Activated CD4-positive, alpha-beta T cell treated with anti-CD3 and anti-CD28 coated beads for 1 hour (primary cell): ENCODE measurements at regions not wholly inside any gene's neighbourhood (a gene's known extent, or its start where the extent isn't known, plus 50 kb on each side); places are given as distances from the start of the nearest gene placed in this dataset.

Experiments
- DNase-seq: peaks from one replicate; pipeline ENCODE4 v3.0.0-alpha.2; 2020

DNA sequence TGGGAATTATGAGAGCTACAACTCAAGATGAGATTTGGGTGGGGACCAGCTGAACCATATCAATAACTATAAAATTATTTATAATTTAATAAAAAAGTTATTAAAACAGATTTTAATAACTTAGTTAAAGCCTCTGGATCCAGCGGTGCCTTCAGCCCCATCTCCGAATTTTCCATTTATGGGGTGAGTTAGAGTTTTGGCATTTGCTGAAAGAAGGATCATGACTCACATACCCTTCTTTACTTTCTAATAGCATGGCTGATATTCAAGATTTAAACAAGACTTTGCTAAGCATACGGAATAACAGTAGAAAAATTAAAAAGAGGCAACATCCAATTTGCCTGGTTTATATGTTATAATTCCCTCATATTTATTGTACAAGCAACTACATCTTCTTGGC lies 94.5 kb downstream of the RDH14 start:
- no peak for DNase-seq

DNA sequence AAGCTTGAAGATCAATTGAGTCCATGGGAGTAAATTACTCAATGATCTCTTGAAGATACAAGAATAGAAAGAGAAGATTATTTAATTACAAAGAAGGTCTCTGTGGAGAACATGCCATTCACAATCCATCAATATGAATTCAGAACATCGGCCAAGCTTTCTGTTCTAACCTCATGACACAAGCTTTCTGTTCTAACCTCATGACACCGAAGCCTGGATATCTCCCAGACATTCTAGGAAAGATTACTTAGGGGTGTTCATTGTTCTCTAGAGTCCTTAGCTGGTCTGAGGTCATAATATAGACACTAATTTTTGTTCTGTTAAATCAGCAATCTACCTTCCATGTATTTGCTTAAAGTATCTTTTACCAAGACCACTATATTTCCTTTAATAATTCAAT lies 95.5 kb downstream of the RDH14 start:
- DNase-seq = no peak

DNA sequence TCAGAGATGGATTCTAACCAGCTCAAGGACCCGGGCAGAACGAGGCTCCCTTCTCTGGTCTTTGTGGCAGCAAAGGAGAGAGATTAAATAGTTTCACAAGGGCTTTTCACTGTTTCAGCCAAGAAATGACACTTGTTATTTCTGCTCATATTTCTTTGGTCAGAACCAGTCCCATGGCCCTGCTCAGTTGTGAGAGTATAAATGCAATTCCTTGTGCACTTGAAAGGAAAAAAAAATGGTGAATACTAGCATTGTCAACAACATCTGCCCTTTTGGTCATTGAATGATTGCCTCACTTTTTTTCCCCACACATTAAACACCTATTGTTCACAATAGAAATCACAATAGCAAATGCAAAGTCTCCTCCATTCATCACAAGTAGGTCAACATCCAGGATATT lies 104.4 kb downstream of the RDH14 start:
- no peak for DNase-seq

DNA sequence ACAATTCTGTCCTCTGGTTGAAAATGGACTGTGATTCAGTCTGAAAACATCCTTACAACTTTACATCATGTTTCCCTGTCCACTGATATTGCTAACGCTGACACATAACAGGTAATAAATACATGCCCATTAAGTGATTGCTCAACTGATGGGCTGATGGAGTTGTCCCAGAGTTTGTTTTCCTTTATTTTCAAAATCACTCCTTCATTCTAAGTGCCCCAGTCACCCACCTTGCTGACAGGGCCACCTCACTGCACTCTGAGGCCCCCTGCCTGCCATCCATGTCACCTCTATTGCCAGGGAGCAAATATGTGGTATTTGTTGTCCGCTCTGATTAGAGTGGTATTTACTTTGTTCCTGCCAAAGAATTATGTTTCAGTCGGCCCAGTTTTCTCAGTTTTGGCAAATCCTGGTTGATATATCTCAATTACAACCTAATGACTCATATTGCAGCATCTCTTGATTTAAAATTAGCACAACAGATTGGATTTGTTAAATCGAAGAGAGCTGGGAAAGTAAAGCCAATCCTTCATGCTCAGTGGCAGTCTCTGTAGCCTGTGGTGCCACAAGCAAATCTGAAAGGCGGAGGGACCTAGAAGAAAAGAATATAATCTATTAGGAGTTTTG lies 105.1 kb downstream of the RDH14 start:
- no peak for DNase-seq

DNA sequence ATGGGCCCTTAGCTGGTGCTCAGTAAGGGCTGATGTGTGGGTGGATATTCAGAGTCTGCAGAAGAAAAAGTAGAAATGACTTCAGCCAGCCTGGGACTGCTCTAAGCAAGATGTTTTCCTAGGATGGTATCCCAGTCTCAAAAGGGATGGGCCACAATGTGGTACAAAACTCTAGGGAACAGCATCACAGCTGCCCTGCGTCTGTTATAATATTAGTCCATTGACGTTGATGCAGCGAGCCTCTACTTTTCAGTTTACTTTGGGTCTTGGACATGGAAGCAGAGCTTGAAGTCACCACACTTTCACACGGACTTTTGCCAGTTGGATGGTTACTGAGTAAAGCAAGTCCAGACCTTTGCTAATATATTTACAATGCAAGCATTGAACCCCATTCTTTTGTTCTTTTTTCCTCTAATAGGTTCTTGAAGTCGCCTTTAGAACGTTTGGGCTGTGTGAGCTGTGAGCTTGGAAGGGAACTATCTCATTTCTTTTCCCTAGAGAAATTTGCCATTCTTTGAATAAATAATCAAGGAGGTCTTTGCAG lies 105.7 kb downstream of the RDH14 start:
- DNase-seq = no peak

DNA sequence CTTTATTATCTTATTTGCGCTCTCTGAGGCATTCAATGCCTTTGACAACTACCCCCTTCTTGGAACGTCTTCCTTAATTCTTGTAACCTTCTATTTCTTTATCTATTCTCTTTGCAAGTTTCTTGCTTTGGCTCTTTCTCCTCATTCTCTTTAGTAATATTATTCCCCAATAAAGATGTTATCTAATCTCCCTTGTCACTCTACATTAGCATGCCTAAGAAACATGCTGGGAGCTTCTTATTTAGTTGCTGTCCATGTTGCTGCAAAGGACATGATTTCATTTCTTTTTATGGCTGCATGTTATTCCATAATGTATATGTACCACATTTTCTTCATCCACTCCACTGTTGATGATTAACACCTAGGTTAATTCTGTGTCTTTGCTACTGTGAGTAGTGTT lies 113.7 kb downstream of the RDH14 start:
- DNase-seq = no peak

DNA sequence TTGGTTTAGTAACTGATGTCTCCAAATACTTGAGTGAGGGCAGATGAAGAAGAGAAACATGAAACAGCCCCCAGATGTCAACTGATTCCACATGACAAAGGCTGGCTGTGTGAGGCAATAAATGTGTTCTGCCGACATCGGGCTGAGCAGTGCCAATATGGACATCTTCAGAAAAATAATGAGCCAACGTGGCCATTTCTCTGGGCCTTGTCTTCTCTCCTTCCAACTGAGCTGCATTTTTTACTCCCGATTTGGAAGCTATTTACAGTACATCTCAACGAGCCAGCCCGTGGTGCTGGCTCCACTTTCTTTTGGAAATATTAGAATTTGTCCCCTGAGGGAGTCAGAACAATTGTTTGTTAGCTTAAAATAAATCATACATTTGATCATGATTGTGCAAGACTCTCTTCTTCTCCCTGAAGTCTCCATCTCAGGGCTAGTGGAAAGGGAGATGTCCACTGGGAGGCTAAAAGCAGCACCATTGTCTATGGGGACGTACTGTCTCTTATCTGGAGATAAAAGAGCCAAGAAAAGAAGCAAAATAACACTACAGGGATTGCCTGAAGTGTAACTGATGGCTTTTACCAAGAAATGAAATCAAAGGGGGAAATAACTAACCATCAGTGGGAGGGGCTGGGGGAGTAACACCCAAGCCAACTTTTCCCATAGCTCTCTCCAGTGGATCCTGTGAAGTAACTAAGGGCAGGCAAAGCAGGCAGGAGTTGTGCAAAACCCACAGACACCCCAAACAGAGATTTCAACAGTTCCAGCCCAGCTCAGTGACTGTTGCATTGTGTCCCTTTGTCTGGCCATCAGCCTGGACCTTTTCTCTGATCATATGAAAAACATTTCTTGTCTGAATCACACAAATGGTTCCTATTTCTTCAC lies 114.8 kb downstream of the RDH14 start:
- no peak for DNase-seq

DNA sequence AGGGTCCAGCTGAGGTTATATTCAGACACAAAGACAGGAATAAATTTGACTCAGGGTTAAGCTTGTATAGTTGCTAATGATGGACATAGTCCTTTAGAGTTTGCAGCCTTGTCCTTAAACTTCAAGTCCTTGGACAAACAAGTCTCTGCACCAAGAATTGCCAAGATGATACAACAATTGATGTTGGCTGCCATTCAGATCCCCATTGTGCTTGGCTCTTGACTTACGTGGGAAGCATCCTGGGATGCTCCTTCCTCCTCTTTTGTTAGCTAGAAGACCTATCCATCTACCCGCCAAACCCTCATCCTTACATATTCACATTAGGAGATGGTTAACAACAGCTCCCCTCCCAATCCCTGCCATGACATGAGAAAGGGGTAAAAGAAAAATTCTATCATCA lies 115.6 kb downstream of the RDH14 start:
- no peak for DNase-seq

DNA sequence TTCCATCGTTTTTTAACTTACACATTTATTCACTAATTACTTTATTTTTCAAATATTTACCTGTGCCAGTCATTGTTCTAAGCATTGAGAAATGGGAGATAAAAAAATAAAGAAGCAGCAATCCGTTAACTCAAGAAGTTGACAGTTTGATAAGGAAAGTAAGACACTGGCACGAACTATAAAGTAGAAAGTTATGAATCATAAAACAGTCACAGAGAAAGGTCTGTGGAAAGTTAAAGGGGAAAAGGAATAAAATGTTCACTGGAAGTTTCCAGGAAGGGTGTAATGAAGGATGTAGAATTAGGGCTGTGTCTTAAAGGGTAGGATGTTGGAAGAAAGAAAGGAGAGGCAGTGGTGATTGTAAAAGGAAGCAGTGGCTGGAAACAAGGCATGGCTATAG lies 118.9 kb downstream of the RDH14 start:
- DNase-seq = no peak

DNA sequence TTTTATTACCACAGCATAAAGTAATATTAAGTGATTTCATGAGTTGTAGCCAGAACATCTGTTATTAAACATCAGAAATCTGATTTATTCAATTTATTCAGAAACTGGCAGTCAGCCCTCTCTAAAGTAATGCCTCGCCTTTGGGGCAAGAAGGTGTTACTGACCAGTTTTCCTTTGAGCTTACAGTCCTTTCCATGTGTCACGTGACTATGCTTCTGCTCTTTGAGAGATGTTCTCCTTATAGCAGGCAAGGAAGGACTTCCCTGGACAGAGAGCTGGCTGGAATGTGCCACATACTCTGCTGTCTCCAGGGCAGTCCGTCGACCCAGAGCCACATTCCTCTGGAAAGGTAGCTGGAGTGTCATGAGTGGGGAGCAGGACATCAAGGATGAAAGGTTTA lies 119.7 kb downstream of the RDH14 start:
- DNase-seq = no peak

DNA sequence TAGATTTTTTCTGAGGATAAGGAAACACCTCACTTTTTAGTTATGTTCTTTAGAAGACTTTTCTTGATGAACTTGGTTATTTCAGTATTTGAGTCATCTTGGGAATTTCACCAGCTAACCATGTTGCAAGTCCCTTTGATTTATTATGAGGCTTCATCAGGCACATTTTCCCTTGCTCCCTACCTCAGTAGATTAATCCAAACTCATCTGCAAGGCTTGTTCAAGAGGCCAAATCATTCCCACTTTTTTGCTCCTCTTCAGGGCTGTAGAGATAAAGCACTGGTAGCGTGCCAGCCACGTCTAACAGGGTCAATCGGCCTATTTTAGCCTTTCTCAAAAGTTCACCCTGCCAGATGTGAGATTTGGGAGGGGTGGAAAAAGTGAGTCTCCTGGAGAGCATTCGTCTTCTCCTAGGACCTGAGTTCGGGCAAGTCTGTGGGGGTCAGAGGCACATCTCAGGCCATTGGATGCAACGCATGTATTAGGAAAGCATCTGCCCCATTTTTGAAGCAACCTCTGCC lies 120.3 kb downstream of the RDH14 start:
- DNase-seq = no peak

DNA sequence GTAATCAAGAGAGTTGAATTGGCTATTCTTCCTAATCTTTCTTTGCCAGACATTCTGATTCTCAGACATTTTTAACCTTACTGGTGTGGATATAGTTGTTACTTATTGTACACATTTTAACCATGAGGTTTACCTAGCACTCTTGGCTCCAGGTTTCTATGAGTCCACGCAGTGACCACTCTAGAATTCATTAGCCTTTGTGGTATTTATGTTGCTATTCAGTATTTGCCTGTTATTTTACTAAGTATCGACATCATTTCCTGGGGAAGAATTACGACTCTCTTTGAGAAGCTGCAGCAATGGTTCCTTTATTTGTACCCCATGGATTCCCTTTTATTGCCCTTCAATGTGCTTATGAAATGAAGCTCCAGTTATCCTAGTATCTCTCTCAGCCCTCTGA lies 120.7 kb downstream of the RDH14 start:
- DNase-seq = no peak

DNA sequence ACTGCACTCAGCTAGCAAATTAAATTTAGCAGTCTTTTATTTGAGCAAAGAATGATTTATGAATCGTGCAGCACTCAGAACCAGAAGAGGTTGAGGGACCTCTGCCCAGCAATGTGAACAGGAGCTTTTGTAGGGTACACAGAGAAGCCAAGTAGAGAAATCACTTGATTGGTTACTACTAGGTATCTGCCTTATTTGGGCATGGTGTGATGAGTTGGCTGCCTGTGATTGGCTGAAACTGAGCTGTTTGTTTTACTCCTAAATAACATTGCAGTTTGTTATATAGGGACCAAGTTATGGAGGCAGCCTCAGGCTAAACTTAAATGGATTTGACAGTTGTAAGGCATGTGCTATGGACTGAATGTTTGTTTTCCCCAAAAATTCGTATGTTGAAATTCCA lies 122.5 kb downstream of the RDH14 start:
- DNase-seq = no peak

DNA sequence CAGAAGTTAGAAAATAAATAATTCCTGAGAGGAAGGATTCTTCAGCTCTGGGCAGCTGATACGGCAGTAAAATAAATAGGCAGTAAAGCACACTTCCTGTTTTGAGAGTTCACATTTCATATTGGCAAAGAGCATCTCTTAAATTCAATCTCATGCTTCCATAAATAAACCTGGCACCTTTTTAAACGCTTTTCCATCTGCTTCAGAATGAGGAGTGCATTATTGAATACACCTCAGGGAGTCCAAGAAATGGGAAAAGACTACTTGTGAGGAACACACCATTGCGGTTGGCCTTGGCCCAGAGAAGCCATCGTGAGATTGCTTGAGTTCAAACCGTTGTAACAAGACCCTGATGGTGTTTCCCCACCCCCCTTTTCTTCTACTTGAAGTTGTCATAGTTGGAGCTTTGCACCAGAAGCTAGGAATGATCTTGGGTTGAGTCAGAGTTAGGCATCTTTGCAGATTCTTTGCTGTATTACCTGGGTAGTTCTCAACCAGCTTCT lies 123.9 kb downstream of the RDH14 start:
- no peak for DNase-seq

DNA sequence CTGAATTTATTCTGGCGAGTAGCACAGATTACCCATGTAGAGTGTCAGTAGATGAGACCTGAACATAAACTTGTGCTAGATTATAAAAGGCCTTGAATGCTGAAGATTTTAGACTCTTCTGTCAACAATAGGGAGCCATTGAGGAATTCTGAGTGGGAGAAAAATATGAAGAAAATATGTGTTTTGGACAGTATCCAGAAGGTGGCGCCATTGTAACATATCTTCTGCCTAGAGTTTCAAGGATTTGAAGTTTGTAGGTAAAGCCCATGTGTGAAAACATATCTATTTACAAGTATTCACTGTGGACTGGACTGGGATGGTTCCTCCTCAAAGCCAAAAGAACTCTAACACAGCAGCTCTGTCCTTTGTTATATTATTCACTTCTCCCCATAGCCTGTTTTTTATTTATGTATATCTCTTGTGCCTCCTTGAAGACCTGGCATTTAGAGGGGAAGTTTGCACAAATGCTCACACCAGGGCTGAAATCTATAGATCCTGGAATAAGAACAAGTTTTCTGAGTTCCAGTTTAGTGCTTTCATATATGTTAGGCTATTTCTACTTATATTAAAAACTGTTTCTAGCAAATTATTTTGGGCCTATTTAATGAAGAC lies 124.9 kb downstream of the RDH14 start:
- no peak for DNase-seq

DNA sequence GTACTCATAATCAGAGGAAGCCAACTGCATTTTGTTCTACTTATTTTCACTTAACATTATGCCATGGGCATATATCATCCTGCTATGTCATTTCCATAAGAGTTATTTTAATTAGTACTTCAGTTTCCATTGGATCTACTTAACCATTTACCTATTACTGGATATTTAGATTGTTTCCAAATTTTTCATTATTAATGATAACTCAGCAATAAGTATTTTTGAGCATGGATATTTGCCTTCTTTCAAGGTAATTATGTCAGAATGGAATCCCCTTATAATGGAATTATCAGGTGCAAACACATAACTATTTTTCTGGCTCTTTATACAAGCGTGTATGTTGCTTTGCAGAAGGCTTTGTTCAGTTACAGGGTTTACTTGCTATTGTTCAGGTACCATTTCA lies 126.6 kb downstream of the RDH14 start:
- no peak for DNase-seq

DNA sequence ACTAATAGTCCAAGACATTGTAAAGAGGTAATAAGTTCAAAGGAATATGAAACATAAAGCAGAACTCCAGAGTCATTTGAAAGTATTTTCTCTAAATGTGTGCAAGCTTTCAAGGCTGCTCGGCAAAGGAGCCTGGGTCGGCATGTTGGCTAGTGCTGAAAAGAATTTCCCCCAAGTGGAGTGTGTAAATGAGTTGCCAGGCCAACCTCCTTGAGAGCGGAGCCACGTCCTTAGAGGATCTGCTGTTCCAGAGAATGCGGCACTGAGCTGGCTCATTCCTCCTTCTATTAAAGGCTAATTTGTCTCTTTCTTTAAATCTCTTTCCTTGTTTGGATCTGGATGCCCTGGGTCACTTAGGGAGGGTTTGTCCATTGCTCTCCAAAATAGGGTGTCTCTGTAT lies 127.5 kb downstream of the RDH14 start:
- no peak for DNase-seq

DNA sequence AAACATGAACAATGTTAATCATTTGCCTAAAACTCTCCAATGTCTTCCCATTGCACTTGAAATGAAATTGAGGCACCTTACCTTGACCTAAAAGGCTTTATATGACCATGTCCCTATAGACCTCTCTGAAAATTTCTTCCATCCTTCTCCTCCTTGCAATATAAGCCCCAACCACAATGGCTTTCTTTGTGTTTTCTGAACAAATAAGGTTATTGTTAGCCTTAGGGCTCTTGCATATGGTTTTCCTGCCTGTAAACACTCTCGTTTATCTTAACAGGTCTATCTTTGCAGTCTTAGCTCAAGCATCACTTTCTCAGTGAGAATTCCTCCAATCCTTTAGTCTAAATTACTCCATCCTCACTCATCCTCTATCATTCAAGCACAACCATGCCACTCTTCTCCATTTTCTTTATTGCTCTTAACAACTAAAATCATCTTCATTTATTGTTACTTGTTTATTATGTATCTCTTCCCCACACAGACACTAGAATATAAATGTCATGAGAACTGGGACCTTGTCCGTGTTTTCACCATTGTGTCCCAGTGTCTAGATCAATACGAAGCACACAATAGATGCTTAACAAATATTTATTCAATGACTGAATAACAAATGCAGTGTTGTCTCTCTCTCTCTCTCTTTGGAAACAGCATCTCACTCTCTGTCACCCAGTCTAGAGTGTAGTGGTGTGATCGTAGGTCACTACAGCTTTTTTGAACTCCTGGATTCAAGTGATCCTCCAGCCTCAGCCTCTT lies 129.3 kb downstream of the RDH14 start:
- DNase-seq = no peak

DNA sequence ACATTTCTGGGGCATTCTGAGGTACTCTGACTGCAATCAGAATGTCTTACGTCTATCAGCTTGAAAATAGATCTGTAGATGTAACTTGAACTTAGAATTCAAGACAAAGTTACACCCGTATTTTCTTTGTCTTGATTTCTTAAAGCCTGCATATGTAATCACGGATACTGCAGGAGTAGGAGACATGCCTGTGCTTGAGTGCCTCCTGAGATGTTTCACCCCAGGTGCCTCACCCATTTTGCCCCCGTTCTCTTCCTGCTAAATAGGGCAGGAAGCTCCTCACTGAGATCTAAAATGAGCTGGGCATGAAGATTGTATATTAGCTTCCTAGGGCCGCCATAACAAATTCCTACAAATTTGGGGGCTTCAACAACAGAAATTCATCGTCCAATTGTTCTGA lies 131.9 kb downstream of the RDH14 start:
- no peak for DNase-seq

DNA sequence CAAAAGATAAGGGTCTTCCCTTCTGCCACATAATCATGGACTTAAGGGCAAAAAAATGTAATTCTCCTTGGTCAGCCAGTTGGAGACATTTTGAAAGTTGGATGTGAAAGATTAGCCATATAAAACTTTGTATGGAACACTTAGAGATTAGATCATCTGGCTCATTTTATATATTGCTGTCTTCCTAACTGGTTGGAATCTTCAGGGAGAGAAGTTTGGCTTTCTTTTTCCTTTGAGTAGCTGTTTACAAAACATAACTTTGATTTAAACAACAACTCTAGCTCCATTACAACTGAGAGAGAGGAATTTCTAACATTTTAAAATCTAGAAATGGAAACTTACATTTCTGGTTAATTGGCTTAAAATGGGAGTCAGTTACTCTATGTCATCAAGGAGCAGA lies 132.7 kb downstream of the RDH14 start:
- DNase-seq = no peak

DNA sequence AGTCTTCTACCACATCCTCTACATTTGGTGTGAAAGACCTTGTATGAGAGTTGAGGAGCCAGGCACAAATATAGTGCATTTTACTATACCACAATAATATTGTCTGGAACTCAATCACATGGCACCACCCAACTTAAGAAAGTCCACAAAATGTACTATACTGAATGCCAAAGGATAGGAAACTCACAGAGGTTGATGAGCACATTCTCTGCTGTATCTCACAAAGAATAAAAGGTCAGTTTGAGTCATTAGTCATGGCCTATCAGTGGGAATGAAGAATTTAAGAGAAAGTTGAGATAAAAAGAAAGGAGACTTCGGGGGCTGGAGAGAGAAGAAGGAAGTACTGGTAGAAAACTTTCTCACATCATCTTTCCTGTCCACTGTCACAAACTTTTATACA lies 134.3 kb downstream of the RDH14 start:
- DNase-seq = no peak

DNA sequence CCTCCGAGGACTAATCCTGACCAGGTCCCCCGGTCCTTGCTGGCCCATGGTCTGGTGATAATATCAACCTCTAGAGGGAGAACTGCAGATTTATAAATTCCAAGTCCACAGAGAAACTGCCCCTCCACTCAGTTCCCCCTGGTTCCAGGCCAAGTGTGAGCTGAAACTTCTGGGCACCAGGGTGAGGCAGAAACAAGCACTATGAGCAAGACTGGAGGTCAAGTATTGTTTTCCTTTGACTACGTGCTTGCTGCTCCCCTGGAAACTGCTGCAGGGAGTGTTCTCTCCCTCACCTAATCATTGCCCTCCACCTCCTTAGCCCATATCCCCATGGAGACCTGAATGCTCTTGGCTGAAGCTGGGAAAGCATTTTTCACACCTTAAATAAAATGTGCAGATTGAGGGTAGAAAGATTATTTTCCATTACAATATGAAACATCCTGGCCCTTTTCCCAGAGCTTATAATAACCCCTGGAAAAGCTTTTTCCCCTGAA lies 135.2 kb downstream of the RDH14 start:
- DNase-seq = no peak

DNA sequence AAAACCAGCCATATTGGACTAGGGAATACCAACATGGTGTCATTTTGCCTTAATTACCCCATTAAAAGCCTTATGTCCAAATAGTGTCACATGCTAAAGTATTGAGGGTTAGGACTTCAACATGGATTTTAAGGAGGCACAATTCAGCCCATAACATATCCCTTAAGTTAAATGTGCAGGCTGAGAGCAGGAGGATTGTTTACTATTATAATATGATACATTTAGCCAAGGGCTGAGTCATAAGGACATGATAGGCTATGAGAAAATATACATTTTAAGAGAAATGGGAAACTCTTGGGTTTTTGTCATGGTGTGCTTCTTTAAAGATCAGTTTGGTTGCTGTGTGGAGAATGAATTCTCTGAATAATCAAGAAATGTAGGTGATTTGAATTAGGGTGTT lies 136.8 kb downstream of the RDH14 start:
- no peak for DNase-seq
